ENCODE measurements at regions not wholly inside any gene's neighbourhood (a gene's known extent, or its start where the extent isn't known, plus 50 kb on each side); places are given as distances from the start of the nearest gene placed in this dataset.

DNA sequence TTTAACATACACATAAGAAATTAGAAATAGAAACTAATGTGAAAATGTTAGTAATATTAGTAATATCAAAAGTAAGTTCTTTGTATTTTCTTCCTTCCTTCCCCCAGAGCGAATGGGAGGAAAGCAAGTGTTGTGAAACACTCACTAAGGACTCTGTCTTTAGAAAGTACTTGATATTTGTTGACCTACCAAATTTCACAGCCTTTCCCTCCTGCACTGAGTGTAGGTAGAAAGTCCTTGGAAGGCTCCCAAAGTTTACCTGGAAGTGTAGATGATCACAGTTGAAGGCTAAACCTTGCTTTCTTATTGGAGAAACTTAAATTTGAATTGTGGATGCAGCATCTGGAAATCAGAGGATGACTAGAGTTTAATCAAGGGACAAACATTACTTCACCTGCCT is 1459.5 kb upstream of the SPRY2 start:
- POLR2A ChIA-PET = no interaction called here
- dilution Hi-C loops (cut with MboI; ENCODE audit: extremely low pct_ligation_motif_present, low sequenced_read_pairs) = no loop called here
- no peak overlapping the region for H3K4me3 ChIP-seq (replicated peaks in 1 of 3; ENCODE audit: insufficient read depth in 1 of 3, low read depth in 1 of 3, low read length in 3 of 3)

More for the DNA sequence above, 1459.5 kb upstream of the SPRY2 start:
- FAIRE-seq = no peak
- CTCF ChIA-PET = no interaction called here
- Histone ChIP-seq H3K9me3 (replicated peaks; ENCODE audit: control insufficient read depth, insufficient read depth, low read length) (peaks cover 2% of the 10 kb centered on the region), H3K9ac (replicated peaks; ENCODE audit: extremely low read depth, insufficient read depth, low read length) (no peak overlapping the region), H3K9me1 (replicated peaks; ENCODE audit: control insufficient read depth, extremely low read depth, insufficient read depth, low read length) (no peaks in the 10 kb centered on the region), H3K4me2 (ENCODE audit: insufficient read depth, low read length) (no peak overlapping the region), H3K27ac (ENCODE audit: insufficient read depth, low read depth, low read length) (no peak overlapping the region), H4K20me1 (replicated peaks; ENCODE audit: control insufficient read depth, extremely low read depth, insufficient read depth, low read length) (no peaks in the 10 kb centered on the region), H3K79me2 (ENCODE audit: control insufficient read depth, insufficient read depth, low read length) (no peaks in the 10 kb centered on the region), H3K4me1 (ENCODE audit: control insufficient read depth, extremely low read depth, insufficient read depth, low read length) (no peaks in the 10 kb centered on the region), H2AFZ (ENCODE audit: low read depth, low read length) (no peak overlapping the region), H3K27me3 (ENCODE audit: control insufficient read depth in 2 of 2, insufficient read depth in 2 of 2, low read length in 2 of 2) (no peaks in the 10 kb centered on the region), H3K36me3 (ENCODE audit: control insufficient read depth in 2 of 2, extremely low read depth in 1 of 2, insufficient read depth in 2 of 2, low read length in 2 of 2) (no peaks in the 10 kb centered on the region)
- no TSS peak for BruUV-seq (replicated peaks)
- no peak for DNase-seq (ENCODE audit: low read depth, low spot score)
- TF ChIP-seq, protein P1, sequence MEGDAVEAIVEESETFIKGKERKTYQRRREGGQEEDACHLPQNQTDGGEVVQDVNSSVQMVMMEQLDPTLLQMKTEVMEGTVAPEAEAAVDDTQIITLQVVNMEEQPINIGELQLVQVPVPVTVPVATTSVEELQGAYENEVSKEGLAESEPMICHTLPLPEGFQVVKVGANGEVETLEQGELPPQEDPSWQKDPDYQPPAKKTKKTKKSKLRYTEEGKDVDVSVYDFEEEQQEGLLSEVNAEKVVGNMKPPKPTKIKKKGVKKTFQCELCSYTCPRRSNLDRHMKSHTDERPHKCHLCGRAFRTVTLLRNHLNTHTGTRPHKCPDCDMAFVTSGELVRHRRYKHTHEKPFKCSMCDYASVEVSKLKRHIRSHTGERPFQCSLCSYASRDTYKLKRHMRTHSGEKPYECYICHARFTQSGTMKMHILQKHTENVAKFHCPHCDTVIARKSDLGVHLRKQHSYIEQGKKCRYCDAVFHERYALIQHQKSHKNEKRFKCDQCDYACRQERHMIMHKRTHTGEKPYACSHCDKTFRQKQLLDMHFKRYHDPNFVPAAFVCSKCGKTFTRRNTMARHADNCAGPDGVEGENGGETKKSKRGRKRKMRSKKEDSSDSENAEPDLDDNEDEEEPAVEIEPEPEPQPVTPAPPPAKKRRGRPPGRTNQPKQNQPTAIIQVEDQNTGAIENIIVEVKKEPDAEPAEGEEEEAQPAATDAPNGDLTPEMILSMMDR (IDR thresholded peaks at IDR 0.05; ENCODE audit: extremely low read depth in 1 of 2, insufficient read depth in 1 of 2, low read depth in 1 of 2, low read length in 2 of 2) = no peak
- no peak for TF ChIP-seq POLR2AphosphoS5 (IDR thresholded peaks at IDR 0.05; ENCODE audit: insufficient read depth, low read depth, low read length)
- TF ChIP-seq POLR2A (IDR thresholded peaks at IDR 0.05; ENCODE audit: low read depth, low read length) = no peak
- no peak for TF ChIP-seq EZH2 (IDR thresholded peaks at IDR 0.05; ENCODE audit: borderline replicate concordance, low read depth, low read length, severe bottlenecking)
- no peak for TF ChIP-seq FOS (IDR thresholded peaks at IDR 0.05; ENCODE audit: borderline replicate concordance, insufficient read depth, low read length)
- no peak for TF ChIP-seq JUN (IDR thresholded peaks at IDR 0.05; ENCODE audit: borderline replicate concordance, insufficient read depth, insufficient read length, low read depth)
- no peak for TF ChIP-seq MYC (IDR thresholded peaks at IDR 0.05; ENCODE audit: low read depth, low read length)
- TF ChIP-seq GATA2 (IDR thresholded peaks at IDR 0.05; ENCODE audit: insufficient read depth, insufficient read length, low read depth, low read length) = no peak
- TF ChIP-seq MAX (IDR thresholded peaks at IDR 0.05; ENCODE audit: insufficient read depth, insufficient read length) = no peak
- intact Hi-C loops (cut with micrococcal nuclease) = no loop called here

All from endothelial cell of umbilical vein (primary cell).